OCI-LY1 (cell line): ENCODE measurements at regions not wholly inside any gene's neighbourhood (a gene's known extent, or its start where the extent isn't known, plus 50 kb on each side); places are given as distances from the start of the nearest gene placed in this dataset.

Experiments used
- CTCF ChIP-seq: fragments of 200-600 bp; sonication (generic), shearing (Covaris generic); IDR thresholded peaks from 2 replicates; pipeline ENCODE4 v1.5.1; 2017; ENCODE audit warnings: mild to moderate bottlenecking, antibody characterized with exemption, low read length, moderate library complexity, mixed read lengths
- EZH2 ChIP-seq: fragments of 200-600 bp; sonication (generic), shearing (Covaris generic); IDR thresholded peaks from 2 replicates; pipeline ENCODE4 v1.8.0; 2017; ENCODE audit warnings: borderline replicate concordance, mixed run types, mild to moderate bottlenecking, antibody characterized with exemption, low read length, moderate library complexity, mixed read lengths

DNA sequence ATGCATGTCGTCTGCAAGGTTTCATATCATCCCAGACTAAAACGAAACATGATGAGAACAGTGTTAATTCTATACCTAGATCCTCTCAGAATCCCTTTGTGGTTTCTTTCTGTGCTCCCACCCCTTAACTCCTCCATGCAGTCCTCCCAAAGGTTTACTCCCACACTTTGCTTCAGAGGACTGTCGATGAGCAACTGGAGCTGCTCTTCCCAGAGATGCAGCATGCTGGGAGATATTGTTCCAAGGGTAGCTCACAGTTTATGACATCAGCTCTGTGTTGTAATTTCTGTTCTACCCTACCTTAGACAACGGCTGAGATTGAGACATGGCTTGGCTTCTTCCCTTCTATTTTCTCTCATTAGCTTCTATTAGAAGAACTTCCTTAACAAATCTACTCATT is 313.0 kb upstream of the COL8A1 start:
- TF ChIP-seq CTCF (no peak), EZH2 (no peak)
